Fibroblast of the aortic adventitia (primary cell): ENCODE measurements at regions not wholly inside any gene's neighbourhood (a gene's known extent, or its start where the extent isn't known, plus 50 kb on each side); places are given as distances from the start of the nearest gene placed in this dataset.

Experiments used
- DNase-seq: peaks from one replicate; pipeline ENCODE4 v3.0.0-alpha.2; 2010; ENCODE audit warnings: low read depth
- H3K4me3 ChIP-seq: 2 replicates; pipeline ENCODE4 v1.5.1; 2011; ENCODE audit warnings: low read depth, mild to moderate bottlenecking, control low read depth, low read length, moderate library complexity
- TF ChIP-seq, protein P1 (sequence below): IDR thresholded peaks from 2 replicates; pipeline ENCODE4 v1.5.1; 2011; ENCODE audit warnings: mild to moderate bottlenecking, low read length, control low read depth, inconsistent platforms; ENCODE audit not compliant: insufficient read depth

- no peak overlapping the region for H3K4me3 ChIP-seq
- peak; percentile 76 for DNase-seq
- TF ChIP-seq, protein P1, sequence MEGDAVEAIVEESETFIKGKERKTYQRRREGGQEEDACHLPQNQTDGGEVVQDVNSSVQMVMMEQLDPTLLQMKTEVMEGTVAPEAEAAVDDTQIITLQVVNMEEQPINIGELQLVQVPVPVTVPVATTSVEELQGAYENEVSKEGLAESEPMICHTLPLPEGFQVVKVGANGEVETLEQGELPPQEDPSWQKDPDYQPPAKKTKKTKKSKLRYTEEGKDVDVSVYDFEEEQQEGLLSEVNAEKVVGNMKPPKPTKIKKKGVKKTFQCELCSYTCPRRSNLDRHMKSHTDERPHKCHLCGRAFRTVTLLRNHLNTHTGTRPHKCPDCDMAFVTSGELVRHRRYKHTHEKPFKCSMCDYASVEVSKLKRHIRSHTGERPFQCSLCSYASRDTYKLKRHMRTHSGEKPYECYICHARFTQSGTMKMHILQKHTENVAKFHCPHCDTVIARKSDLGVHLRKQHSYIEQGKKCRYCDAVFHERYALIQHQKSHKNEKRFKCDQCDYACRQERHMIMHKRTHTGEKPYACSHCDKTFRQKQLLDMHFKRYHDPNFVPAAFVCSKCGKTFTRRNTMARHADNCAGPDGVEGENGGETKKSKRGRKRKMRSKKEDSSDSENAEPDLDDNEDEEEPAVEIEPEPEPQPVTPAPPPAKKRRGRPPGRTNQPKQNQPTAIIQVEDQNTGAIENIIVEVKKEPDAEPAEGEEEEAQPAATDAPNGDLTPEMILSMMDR, result no peak
Observed at GRCh38 chr11:15793043-15793996, 563.0 kb downstream of the SOX6 start.

GRCh38 chr11:15794361-15795150 is 561.8 kb downstream of the SOX6 start:
- TF ChIP-seq, protein P1, result no peak
- no peak for DNase-seq
- no peak overlapping the region for H3K4me3 ChIP-seq

DNA sequence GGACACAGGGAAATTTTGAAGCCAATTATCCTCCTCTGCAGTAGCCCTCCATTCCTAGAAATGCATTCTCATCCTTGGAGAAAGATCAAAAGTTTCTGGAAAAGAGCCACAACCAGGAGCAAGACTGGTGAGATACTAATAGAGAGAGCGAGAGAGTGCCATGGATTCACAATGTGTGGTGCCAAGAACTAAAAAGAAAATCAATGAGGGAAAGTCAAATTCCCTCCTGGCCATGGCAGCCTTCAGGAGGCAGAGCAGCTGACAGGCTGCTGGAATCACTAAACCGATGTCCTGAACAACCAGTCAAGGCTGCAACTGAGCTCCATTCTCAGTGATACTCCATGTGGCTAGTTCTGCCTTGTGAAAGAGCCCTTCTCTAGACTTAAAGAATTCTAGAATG is 561.0 kb downstream of the SOX6 start:
- H3K4me3 ChIP-seq, result no peak overlapping the region
- no peak for DNase-seq
- TF ChIP-seq, protein P1, result no peak

- TF ChIP-seq, protein P1, result no peak
- peak; percentile 87 for DNase-seq
- H3K4me3 ChIP-seq, result no peak overlapping the region
Observed at GRCh38 chr11:15800111-15800800, 556.1 kb downstream of the SOX6 start.

GRCh38 chr11:15801126-15801525 is 555.2 kb downstream of the SOX6 start:
- DNase-seq, result no peak
- H3K4me3 ChIP-seq, result no peak overlapping the region
- TF ChIP-seq, protein P1, result no peak

GRCh38 chr11:15801616-15802015 is 554.7 kb downstream of the SOX6 start:
- H3K4me3 ChIP-seq, result no peak overlapping the region
- TF ChIP-seq, protein P1, result no peak
- peak; percentile 52 for DNase-seq
